A673 (cell line): ENCODE measurements at regions not wholly inside any gene's neighbourhood (a gene's known extent, or its start where the extent isn't known, plus 50 kb on each side); places are given as distances from the start of the nearest gene placed in this dataset.

Source experiments
- CTCF ChIP-seq: fragments of 300-800, 200-600 bp; sonication (generic); conservative IDR thresholded peaks from 2 replicates; pipeline ENCODE4 v1.5.1; 2017; ENCODE audit warnings: low read depth, mild to moderate bottlenecking, antibody characterized with exemption, low read length, moderate library complexity, mixed read lengths
- EZH2 ChIP-seq: fragments of 200-600 bp; sonication (generic); IDR thresholded peaks from 2 replicates; pipeline ENCODE4 v1.6.1; 2017; ENCODE audit warnings: borderline replicate concordance, low read depth, mild to moderate bottlenecking, mixed read lengths, antibody characterized with exemption, low read length; ENCODE audit not compliant: poor library complexity, severe bottlenecking

DNA sequence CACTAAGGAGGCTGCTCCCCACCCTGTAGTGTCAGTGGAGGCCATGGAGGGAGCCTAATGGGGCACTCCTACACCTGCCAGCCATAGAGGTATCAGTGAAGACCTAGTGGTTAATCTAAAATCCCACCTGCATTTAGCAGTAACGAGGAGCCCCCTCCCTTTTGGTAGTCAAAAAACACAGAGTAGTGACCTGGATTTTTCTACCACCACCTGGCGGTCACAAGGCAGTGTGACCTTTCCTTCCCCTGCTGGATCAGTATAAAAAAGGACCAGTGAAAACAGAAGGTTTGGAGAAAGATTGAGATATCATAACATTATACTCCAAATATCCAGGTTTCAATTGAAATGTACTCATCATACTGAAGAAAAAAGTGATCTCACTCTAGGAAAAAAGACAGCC, 241.2 kb downstream of the PYDC2 start:
- TF ChIP-seq CTCF (no peak), EZH2 (no peak)
